ENCODE measurements at regions not wholly inside any gene's neighbourhood (a gene's known extent, or its start where the extent isn't known, plus 50 kb on each side); places are given as distances from the start of the nearest gene placed in this dataset.

GRCh38 chr3:151971814-151972579 is 98.6 kb downstream of the SUCNR1 start:
- H4K20me1 ChIP-seq (ENCODE audit: insufficient read depth, low read length, poor library complexity, severe bottlenecking), result no peaks in the 10 kb centered on the region
- H3K79me2 ChIP-seq (ENCODE audit: insufficient read depth, low read length), result no peaks in the 10 kb centered on the region
- no peaks in the 10 kb centered on the region for H3K27me3 ChIP-seq (ENCODE audit: insufficient read depth, low read length, poor library complexity, severe bottlenecking)
- H2AFZ ChIP-seq (ENCODE audit: low read length), result no peak overlapping the region
- H3F3A ChIP-seq (ENCODE audit: low read depth), result no peaks in the 10 kb centered on the region
- H3K9me3 ChIP-seq (ENCODE audit: insufficient read depth, low read depth, low read length), result no peaks in the 10 kb centered on the region
- TF ChIP-seq EZH2phosphoT487 (IDR thresholded peaks at IDR 0.05; ENCODE audit: borderline replicate concordance), result no peak
- no peak for TF ChIP-seq CTCF (conservative IDR thresholded peaks at IDR 0.05; ENCODE audit: low read length)
- no peaks in the 10 kb centered on the region for H3K36me3 ChIP-seq (ENCODE audit: insufficient read depth, low read length)
- H3K9me2 ChIP-seq (replicated peaks; ENCODE audit: low read depth, low read length), result no peaks in the 10 kb centered on the region
- peaks cover 5% of the 10 kb centered on the region for H3K4me1 ChIP-seq (ENCODE audit: insufficient read depth, low read length, poor library complexity, severe bottlenecking)
- H3K4me2 ChIP-seq (ENCODE audit: low read depth, low read length, poor library complexity, severe bottlenecking), result no peak overlapping the region
- no peak overlapping the region for H3K9ac ChIP-seq (ENCODE audit: low read depth, low read length, poor library complexity, severe bottlenecking)
- H3K4me3 ChIP-seq (ENCODE audit: low read length, poor library complexity, severe bottlenecking), result no peak overlapping the region

DNA sequence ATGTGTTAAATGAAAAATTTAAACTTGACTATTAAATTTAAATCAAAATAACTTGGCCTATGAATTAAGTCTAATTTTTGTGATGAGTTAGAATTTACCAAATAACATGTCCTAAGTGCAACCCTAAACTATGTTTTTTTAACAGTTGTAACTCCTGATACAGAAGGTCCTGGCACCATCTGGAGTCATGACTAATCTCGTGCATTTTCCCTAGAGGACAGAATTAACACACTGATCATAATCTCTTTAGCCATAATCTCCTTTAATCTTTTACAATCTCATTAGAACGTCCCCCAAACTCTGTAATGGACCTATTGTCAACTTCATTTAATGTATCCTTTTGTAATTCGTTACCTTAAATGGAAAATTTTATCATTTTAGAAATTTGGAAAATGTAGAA is 100.6 kb downstream of the SUCNR1 start:
- Histone ChIP-seq H3K9me2 (replicated peaks; ENCODE audit: low read depth, low read length) (no peaks in the 10 kb centered on the region), H3K4me3 (ENCODE audit: low read length, poor library complexity, severe bottlenecking) (no peak overlapping the region), H3K4me1 (ENCODE audit: insufficient read depth, low read length, poor library complexity, severe bottlenecking) (peaks cover 5% of the 10 kb centered on the region), H4K20me1 (ENCODE audit: insufficient read depth, low read length, poor library complexity, severe bottlenecking) (no peaks in the 10 kb centered on the region), H3K36me3 (ENCODE audit: insufficient read depth, low read length) (no peaks in the 10 kb centered on the region), H2AFZ (ENCODE audit: low read length) (no peak overlapping the region), H3F3A (ENCODE audit: low read depth) (no peaks in the 10 kb centered on the region), H3K79me2 (ENCODE audit: insufficient read depth, low read length) (no peaks in the 10 kb centered on the region), H3K27me3 (ENCODE audit: insufficient read depth, low read length, poor library complexity, severe bottlenecking) (no peaks in the 10 kb centered on the region), H3K9me3 (ENCODE audit: insufficient read depth, low read depth, low read length) (no peaks in the 10 kb centered on the region), H3K9ac (ENCODE audit: low read depth, low read length, poor library complexity, severe bottlenecking) (no peak overlapping the region), H3K4me2 (ENCODE audit: low read depth, low read length, poor library complexity, severe bottlenecking) (no peak overlapping the region)
- TF ChIP-seq EZH2phosphoT487 (IDR thresholded peaks at IDR 0.05; ENCODE audit: borderline replicate concordance), result no peak
- no peak for TF ChIP-seq CTCF (conservative IDR thresholded peaks at IDR 0.05; ENCODE audit: low read length)

- no peak overlapping the region for H3K4me3 ChIP-seq (ENCODE audit: low read length, poor library complexity, severe bottlenecking)
- H2AFZ ChIP-seq (ENCODE audit: low read length), result no peak overlapping the region
- H3K36me3 ChIP-seq (ENCODE audit: insufficient read depth, low read length), result no peaks in the 10 kb centered on the region
- no peaks in the 10 kb centered on the region for H4K20me1 ChIP-seq (ENCODE audit: insufficient read depth, low read length, poor library complexity, severe bottlenecking)
- H3K79me2 ChIP-seq (ENCODE audit: insufficient read depth, low read length), result no peaks in the 10 kb centered on the region
- peaks cover 5% of the 10 kb centered on the region for H3K4me1 ChIP-seq (ENCODE audit: insufficient read depth, low read length, poor library complexity, severe bottlenecking)
- no peaks in the 10 kb centered on the region for H3K9me2 ChIP-seq (replicated peaks; ENCODE audit: low read depth, low read length)
- H3F3A ChIP-seq (ENCODE audit: low read depth), result no peaks in the 10 kb centered on the region
- H3K27me3 ChIP-seq (ENCODE audit: insufficient read depth, low read length, poor library complexity, severe bottlenecking), result no peaks in the 10 kb centered on the region
- H3K9ac ChIP-seq (ENCODE audit: low read depth, low read length, poor library complexity, severe bottlenecking), result no peak overlapping the region
- peak overlapping the region; percentile 47 for H3K4me2 ChIP-seq (ENCODE audit: low read depth, low read length, poor library complexity, severe bottlenecking)
- no peaks in the 10 kb centered on the region for H3K9me3 ChIP-seq (ENCODE audit: insufficient read depth, low read depth, low read length)
- TF ChIP-seq CTCF (conservative IDR thresholded peaks at IDR 0.05; ENCODE audit: low read length) (no peak), EZH2phosphoT487 (IDR thresholded peaks at IDR 0.05; ENCODE audit: borderline replicate concordance) (no peak)
Observed at GRCh38 chr3:151976211-151977050, 103.0 kb downstream of the SUCNR1 start.

All from Loucy (cell line).